HEK293 (cell line): ENCODE measurements at regions not wholly inside any gene's neighbourhood (a gene's known extent, or its start where the extent isn't known, plus 50 kb on each side); places are given as distances from the start of the nearest gene placed in this dataset.

ENCODE experiments used
- CTCF ChIA-PET: fragments of 350-600 bp; formaldehyde crosslinking; extraction: SDS; loops from one replicate; lab custom pipeline; 2021; ENCODE audit warnings: antibody characterized with exemption; lab: Yijun Ruan, JAX
- POLR2A ChIA-PET: fragments of 300-600 bp; formaldehyde crosslinking; extraction: SDS; loops from one replicate; lab custom pipeline; 2020; ENCODE audit warnings: antibody characterized with exemption, inconsistent platforms; lab: Yijun Ruan, JAX
- H3K27ac ChIP-seq: fragments of 200-500 bp; sonication (Bioruptor generic); 2 replicates; pipeline ENCODE4 v1.5.1; 2014; ENCODE audit warnings: low read depth, low read length, control low read depth, inconsistent platforms; ENCODE audit errors: extremely low read depth
- H3K36me3 ChIP-seq, 2 experiments: fragments of 200-500 bp in 1 of 2; sonication (Bioruptor generic) in 1 of 2; 1 replicate in 1 of 2; 2 replicates in 1 of 2; pipeline ENCODE4 v1.5.1; 2014 to 2017; ENCODE audit warnings: inconsistent platforms in 2 of 2, low read length in 2 of 2; ENCODE audit not compliant: control insufficient read depth in 2 of 2, insufficient read depth in 1 of 2
- H3K4me1 ChIP-seq: fragments of 200-500 bp; sonication (Bioruptor generic); 2 replicates; pipeline ENCODE4 v1.5.1; 2014; ENCODE audit warnings: mild to moderate bottlenecking, low read length, inconsistent platforms; ENCODE audit not compliant: control insufficient read depth, insufficient read depth
- H3K4me3 ChIP-seq: 2 replicates; pipeline ENCODE4 v1.5.1; 2011; ENCODE audit warnings: low read depth, mild to moderate bottlenecking, control low read depth, low read length, moderate library complexity
- H3K9me3 ChIP-seq: fragments of 200-500 bp; sonication (Bioruptor generic); 2 replicates; pipeline ENCODE4 v1.5.1; 2014; ENCODE audit warnings: low read depth, low read length, inconsistent platforms; ENCODE audit not compliant: control insufficient read depth, insufficient read depth
- BCL6B ChIP-seq: fragments of 450-650 bp; formaldehyde crosslinking; IDR thresholded peaks from 2 replicates; pipeline ENCODE4 v1.5.1; 2017; ENCODE audit warnings: missing biosample characterization, missing genetic modification characterization
- MEIS1 ChIP-seq: sonication (generic); formaldehyde crosslinking; IDR thresholded peaks from 2 replicates; pipeline ENCODE4 v1.8.1; 2022; ENCODE audit warnings: missing genetic modification reagents, mild to moderate bottlenecking, borderline replicate concordance
- PATZ1 ChIP-seq: fragments of 450-650 bp; formaldehyde crosslinking; IDR thresholded peaks from 2 replicates; pipeline ENCODE4 v1.5.1; 2016; ENCODE audit warnings: missing biosample characterization, missing genetic modification characterization
- PRDM4 ChIP-seq: fragments of 450-650 bp; formaldehyde crosslinking; IDR thresholded peaks from 2 replicates; pipeline ENCODE4 v1.5.1; 2017; ENCODE audit warnings: missing biosample characterization, missing genetic modification characterization
- SETDB1 ChIP-seq: IDR thresholded peaks from one replicate; pipeline ENCODE4 v1.6.1; 2017; ENCODE audit warnings: mild to moderate bottlenecking, low read length, moderate library complexity, mixed read lengths; ENCODE audit not compliant: insufficient read length
- SP3 ChIP-seq: fragments of 450-650 bp; formaldehyde crosslinking; IDR thresholded peaks from 2 replicates; pipeline ENCODE4 v1.5.1; 2016; ENCODE audit warnings: missing biosample characterization, missing genetic modification characterization
- ZFP3 ChIP-seq: fragments of 450-650 bp; formaldehyde crosslinking; IDR thresholded peaks from 2 replicates; pipeline ENCODE4 v1.5.1; 2016; ENCODE audit warnings: low read depth, missing biosample characterization, missing genetic modification characterization
- ZNF335 ChIP-seq: fragments of 450-650 bp; formaldehyde crosslinking; conservative IDR thresholded peaks from 2 replicates; pipeline ENCODE4 v1.5.1; 2016; ENCODE audit warnings: missing biosample characterization, missing genetic modification characterization
- ZNF416 ChIP-seq: fragments of 450-650 bp; formaldehyde crosslinking; IDR thresholded peaks from 2 replicates; pipeline ENCODE4 v1.5.1; 2016; ENCODE audit warnings: missing biosample characterization, missing genetic modification characterization
- ZNF518A ChIP-seq: fragments of 450-650 bp; formaldehyde crosslinking; conservative IDR thresholded peaks from 2 replicates; pipeline ENCODE4 v1.5.1; 2016; ENCODE audit warnings: low read depth, missing biosample characterization, missing genetic modification characterization
- ZNF580 ChIP-seq: fragments of 450-650 bp; formaldehyde crosslinking; IDR thresholded peaks from 2 replicates; pipeline ENCODE4 v1.5.1; 2016; ENCODE audit warnings: missing biosample characterization, missing genetic modification characterization
- ZSCAN4 ChIP-seq: fragments of 450-650 bp; formaldehyde crosslinking; IDR thresholded peaks from 2 replicates; pipeline ENCODE4 v1.5.1; 2017; ENCODE audit warnings: missing biosample characterization, missing genetic modification characterization

- Histone ChIP-seq H3K9me3 (no peaks in the 10 kb centered on the region), H3K4me3 (no peak overlapping the region), H3K4me1 (0 out of 2 replicates have a peak, but pooled peaks cover 2% of the 10 kb centered on the region), H3K36me3 (no peaks in the 10 kb centered on the region), H3K27ac (no peak overlapping the region)
- TF ChIP-seq MEIS1 (CRISPR knock-in tag) (no peak), BCL6B (tag by site-specific recombination) (no peak), SP3 (no peak), SETDB1 (no peak), PRDM4 (no peak), ZNF416 (no peak), ZNF335 (tag by site-specific recombination) (no peak), ZFP3 (tag by site-specific recombination) (no peak)
- ChIA-PET CTCF (no interaction called here), POLR2A (no interaction called here)
Measured at GRCh38 chr2:128631698-128632500, 313.2 kb upstream of the HS6ST1 start.

- no peak overlapping the region for H3K27ac ChIP-seq
- H3K4me3 ChIP-seq = no peak overlapping the region
- TF ChIP-seq ZNF580 = no peak
- TF ChIP-seq PATZ1 (tag by site-specific recombination) = no peak
- TF ChIP-seq ZNF518A = no peak
- no peak for TF ChIP-seq ZSCAN4 (tag by site-specific recombination)
- CTCF ChIA-PET = no interaction called here
- 0 out of 2 replicates have a peak, but pooled peaks cover 2% of the 10 kb centered on the region for H3K4me1 ChIP-seq
- H3K36me3 ChIP-seq = no peaks in the 10 kb centered on the region
- H3K9me3 ChIP-seq = no peaks in the 10 kb centered on the region
- POLR2A ChIA-PET = no interaction called here
Measured at GRCh38 chr2:128632501-128632800, 313.8 kb upstream of the HS6ST1 start.
